Activated T-cell treated with anti-CD3 and anti-CD28 coated beads, Interleukin-2, amount 50 U/mL, for 1 hour (primary cell): ENCODE measurements at regions not wholly inside any gene's neighbourhood (a gene's known extent, or its start where the extent isn't known, plus 50 kb on each side); places are given as distances from the start of the nearest gene placed in this dataset.

Experiments used
- DNase-seq: peaks from one replicate; pipeline ENCODE4 v3.0.0-alpha.2; 2020

DNA sequence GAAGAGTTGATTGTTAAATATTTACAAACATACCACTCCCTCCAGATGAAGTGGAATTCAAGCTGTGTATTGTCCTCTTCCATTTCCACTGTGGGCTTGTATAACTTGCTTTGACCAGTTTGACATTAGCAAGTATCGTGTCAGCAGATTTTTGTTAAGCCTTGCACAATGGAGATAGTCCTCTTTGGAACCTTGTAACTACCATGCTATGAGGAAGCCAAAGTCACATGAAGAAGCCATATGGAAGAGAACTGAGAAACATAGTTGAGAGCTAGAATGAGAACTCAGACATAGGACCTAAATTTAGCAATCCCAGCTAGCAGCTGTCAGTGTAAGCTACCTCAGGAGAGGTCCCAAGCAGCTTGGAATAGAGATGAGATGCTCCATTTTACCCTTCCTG lies 889.2 kb downstream of the PDCD6IP start:
- no peak for DNase-seq

DNA sequence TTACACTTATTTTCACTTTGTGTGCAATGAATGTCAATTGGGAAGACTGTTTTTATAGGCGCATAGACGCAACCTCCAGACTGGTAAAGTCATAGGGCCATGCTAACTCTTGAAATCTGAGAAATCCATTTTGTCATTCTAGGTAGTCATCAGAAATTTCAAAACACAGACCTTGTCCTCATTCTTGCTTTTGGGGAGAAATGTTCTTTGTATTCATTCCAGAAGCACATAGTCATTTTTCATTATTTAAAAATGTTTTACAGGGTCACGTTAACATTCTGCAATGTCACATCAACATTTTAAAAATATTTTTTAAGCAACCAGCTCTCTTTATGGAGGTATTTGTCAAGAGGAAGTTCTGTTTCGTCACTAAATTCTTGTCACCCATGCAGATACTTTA lies 898.4 kb downstream of the PDCD6IP start:
- DNase-seq = no peak

DNA sequence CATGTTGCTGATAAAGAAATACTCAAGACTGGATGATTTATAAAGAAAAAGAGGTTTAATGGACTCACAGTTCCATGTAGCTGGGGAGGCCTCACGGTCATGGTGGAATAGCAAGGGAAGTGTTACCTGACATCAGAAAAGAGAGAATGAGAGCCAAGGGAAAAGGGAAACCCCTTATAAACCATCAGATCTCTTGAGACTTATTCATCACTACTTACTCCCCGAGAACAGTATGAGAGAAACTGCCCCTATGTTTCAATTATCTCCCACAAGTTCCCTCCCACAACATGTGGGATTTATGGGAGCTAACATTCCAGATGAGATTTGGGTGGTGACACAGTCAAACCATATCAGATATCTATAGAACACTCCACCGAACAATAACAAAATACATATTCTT lies 904.6 kb downstream of the PDCD6IP start:
- no peak for DNase-seq

DNA sequence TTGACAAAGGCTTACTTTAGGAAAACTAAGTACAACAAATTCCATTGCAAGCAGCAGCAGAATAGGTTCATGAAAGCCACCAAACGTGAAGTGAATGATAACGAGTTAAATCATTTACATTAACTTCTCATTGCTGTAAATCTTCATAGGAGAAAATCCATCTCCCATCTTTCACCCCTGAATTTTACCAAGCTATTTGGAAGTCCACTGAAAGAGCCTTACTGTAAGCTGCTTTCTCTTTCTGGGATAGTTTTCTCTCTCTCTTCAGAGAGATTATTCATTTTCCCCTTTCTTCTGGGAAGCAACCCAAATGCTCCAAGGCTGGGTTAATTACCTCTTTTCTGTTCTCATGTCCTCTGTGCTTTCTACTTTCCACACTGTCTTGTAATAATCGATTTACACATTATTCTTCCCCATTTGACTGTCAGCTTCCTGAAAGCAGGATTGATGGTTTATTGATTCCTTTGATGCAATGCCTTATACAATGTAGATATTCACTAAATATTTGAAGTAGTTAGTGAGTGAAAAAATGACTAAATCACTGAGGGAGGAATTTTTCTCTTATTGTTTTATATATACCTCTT lies 914.3 kb upstream of the ARPP21 start:
- DNase-seq = no peak

DNA sequence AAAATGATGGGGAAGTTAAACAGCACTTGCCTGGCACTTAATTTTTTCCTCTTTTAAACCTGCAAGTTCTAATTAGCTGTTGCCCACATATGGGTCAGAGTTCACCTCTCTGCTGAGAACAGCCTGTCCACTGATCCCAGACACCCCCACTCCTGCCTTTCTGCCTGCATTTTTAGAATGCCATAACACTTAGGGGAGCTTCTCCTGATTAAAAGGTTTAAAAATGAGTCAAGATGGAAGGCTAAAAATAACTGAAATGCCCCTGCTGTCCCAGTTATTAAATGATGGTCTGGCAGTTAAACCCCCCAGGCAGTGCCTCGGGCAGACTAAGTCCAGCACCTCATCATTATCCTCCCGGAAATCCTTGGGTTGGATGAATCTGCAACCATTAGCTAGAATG lies 913.6 kb upstream of the ARPP21 start:
- DNase-seq = no peak

DNA sequence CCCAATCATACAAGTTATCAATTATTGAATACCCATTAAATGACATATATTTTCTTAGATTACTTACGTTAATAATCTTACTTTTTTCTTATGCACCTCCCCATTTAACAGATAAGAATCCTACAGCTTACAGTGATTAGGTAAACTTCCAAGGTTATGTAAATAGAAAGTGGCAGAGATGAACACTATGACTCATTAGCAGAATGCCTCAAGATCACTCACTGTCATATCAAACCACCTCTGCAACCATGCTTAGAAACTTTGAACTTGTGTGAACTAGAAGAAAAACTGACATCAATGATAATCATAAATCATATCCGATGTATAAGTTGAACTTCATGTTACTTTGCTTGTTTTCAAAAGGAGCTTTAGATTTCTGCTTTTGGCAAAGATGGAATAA lies 911.6 kb upstream of the ARPP21 start:
- DNase-seq = no peak

DNA sequence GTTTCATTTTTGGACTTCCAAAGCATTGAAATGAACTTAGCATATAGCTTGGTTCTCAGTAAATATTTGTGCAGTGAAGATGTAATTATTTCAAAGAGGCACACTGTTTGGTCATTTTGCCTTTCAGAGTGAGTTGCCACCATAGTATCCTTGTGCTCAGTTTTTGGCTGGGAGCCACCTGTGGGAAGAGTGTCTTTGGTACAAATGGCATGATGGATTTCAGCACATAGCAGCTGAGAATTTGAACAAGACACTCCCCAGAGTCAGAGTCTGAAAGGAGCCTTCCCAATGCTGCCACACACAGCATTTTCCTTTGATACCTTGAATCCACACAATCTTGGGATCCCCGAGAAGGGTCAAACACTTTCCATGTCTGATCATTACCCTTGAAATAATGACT lies 897.2 kb upstream of the ARPP21 start:
- DNase-seq = no peak

DNA sequence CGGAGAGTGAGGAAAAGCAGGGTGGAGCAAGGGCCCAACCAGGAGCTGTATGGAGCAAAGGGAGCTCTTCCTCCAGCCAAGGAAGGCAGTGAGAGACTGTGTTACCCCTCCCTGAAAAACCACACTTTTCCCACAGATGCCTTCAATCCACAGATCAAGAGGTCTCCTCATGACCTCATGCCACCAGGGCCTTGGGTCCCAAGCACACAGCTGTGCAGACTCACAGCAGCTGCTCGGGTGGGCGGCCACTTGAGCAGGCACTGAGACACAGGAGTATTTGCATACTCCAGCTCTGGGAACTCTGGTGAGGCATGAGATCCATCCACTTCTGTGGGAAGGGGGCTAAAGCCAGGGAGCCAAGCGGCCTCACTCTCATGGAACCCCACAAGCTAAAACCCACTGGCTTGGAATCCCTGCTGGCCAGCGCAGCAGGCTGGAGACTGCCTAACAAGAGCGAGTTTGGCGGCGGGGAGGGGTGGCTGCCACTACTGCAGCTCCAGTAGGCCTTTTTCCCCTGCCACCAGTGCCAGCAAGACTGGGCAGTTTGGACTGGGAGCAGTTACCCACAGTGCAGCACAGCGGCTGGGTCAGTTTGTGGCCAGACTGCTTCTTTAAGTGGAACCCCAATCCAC lies 880.6 kb upstream of the ARPP21 start:
- DNase-seq = no peak

DNA sequence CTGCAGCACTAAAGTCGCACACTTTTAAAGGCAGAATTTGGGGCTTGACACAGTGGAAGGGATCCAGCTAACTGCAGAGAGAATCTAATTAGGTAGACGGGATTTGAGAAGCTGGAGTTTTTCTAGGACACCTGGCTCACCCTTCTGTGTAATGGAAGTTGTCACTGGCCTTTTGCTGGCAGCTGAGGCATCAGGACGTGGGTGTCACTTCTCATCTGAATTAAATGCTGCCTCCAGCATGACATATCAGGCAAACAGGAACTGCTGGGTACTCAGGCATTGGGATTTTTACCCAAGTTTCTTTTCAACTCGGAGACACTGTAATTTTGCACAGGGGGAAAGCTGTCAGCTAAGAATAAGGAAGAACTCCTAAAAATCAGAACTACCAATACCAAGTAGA lies 861.9 kb upstream of the ARPP21 start:
- DNase-seq = no peak

DNA sequence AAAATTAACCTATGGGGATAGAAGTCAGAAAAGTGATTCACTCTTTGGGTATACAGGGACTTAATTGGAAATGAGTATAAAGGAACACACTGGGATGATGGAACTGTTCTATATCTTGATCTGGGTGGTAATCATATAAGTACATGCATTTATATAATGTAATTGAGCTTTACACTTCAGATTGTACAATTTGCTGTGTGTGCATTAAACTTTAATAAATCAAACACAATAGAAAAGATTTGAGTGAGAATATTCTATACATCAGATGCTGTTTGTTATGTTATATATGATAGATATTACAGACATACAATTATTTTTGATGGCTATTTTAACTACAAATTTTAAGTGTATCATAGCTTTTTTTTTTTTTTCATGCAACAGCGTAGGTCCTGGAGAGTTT lies 860.2 kb upstream of the ARPP21 start:
- no peak for DNase-seq

DNA sequence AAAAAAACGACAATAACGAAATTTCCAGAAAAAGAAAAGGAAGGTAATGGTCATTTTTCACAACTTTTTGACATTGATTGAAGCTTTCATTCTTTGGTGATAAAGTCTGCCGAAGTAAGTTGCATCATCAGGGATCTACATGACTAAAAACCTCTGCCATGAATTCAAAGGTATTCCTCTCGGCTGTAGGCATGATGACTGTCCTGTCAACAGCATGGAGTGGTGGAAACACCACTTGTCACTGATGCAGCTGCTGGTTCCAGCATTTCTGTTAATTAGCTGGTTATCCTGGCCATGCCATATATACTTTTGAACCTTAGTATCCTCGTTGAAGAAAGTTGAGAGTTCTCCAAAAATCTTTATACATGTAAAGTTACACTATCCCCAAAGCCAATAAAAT lies 859.0 kb upstream of the ARPP21 start:
- no peak for DNase-seq

DNA sequence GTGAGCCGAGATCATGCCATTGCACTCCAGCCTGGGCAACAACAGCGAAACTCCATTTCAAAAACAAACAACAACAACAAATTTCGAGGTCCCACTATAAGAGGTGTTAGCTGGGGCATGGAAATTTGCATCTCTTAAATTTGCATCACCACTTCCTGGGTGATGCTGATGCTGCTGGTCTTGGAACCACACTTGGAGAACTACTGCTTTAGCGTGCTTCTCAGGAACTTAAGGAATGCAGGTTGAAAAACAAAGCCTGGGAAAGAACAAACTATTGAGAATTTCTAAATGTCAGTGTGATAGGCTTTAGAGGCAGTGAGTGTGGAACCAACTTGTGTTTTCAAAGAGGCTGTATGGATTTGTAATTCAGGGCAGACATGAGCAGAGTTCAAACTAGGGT lies 858.4 kb upstream of the ARPP21 start:
- no peak for DNase-seq

DNA sequence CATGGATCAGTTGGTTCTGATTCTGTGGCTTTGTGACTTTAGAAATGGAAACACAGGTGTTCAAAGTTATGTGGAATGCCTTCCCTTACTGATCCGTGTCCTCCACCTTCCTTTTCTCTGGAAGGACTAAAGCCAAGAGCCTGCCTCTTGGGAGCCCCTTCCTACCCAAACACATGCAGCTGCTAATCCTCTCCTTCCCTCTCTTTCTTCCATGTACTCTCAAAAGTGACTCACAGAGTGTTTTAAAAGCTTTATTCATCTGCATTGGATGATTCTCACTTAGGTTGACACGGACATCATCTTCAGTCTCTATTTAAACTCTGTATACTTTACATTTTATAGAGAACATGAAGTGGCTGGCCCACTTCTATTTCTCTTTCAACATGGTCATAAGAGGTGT lies 856.5 kb upstream of the ARPP21 start:
- no peak for DNase-seq

DNA sequence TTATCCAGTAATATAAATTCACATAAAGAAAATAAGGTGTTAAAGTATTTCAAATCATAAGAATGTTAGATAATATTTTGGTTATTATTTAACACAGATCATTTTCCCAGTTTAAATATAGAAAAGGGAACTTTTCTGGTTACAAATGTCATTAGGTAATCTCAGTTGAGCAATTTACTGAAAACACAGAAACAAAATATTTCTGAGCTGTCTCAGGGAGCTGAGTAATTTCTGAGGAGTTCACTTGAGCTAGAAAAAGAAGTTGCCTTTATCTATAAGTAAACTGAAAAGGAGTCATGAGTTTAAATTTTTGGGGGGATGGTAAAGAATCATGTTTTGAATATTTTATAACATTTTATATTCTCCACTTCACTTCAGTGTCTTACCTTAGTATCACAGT lies 855.4 kb upstream of the ARPP21 start:
- DNase-seq = no peak

DNA sequence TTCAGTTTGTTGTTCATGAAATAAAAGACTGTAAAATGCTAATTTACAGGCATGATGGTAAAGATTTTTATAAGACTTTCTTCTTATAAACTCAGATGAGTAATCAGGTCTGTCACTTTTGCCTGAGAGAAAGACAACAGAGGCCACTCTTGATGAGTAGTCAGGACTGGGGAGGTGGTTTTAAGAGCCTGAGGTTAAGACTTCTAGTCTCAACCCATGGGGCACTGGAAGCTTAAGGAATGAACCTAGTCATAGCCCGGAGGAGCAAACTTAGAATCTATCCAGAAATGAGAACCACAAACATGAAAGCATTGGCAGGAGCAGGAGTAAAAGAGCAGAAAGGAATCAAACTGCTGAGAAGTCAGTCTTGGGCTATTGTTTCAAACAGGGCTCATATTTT lies 846.3 kb upstream of the ARPP21 start:
- DNase-seq = no peak

DNA sequence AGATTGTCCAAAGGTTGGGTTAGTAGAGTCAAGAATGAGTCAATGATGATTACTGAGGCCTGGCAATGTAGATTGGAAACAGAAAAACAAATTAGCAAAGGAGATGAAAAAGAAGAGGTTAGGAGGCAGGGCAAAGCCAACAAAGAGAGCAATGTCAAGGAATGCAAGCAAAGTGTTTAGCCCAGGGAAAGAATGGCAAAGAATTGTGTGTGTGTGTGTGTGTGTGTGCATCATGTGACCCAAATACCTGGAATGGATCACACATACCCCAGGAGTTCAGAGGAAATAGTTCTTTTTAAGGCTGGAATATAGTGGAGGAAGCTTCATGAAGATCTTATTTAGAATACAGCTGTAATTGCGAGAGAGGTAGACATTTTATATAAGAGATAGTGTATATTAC lies 831.7 kb upstream of the ARPP21 start:
- no peak for DNase-seq

DNA sequence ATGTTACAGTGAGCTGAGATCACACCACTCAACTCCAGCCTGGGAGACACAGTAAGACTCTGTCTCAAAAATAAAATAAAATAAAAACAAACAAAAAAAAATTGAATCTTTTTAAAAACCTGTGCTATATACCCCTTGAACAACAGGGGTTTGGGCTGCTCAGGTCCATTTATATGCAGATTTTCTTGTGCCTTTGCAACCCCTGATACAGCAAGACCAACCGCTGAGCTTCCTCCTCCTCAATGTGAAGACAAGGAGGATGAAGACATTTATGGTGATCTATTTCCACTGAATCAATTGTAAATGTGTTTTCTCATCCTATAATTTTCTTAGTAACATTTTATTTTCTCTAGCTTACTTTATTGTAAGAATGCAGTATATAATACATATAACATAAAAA lies 831.0 kb upstream of the ARPP21 start:
- no peak for DNase-seq

DNA sequence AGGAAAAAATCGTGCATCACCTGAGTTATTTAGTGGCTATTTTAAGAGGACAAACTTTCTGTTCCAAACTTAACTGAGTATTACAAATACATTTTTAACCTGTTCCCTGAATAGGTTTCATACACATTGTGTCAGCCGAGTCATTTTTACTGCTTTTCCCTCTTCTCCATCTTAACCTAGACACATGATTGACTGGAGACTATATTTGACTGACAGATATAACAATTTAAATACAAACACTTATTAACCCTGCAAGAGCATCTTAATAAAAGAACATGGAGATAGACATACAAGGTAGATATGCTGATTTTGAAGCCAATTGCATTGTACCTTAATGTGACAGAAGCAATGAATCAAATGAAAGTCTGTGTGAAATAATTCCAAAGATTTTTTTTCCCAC lies 810.5 kb upstream of the ARPP21 start:
- no peak for DNase-seq

DNA sequence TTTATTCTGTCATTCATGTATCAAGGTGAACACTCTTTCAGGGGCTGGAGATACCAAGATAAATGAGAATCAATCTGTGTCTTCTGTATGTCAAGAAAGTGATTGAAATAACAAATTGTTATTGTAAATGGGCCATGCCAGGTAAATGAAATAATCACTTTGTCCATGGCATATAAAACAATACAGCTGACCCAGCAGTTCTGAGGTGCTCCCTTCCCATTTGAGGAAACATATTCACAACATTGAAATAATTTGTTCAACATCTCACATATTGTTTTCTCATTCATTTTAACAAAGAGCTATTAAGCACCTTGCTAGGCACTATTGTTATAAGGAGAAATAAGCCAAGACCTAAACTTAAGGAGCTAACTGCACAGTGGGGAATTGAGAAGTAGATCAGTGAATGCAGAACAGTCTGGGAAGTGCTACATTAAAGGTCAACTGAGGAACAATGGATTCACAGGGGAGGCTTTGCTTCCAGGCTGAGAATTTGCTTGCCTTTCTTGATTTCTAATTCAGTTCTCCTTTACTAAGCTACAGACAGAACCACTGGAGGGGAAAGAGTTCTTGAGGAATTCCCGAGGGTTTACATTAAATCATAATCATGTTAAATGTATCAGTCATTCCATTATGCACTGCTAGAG lies 806.3 kb upstream of the ARPP21 start:
- DNase-seq = no peak

DNA sequence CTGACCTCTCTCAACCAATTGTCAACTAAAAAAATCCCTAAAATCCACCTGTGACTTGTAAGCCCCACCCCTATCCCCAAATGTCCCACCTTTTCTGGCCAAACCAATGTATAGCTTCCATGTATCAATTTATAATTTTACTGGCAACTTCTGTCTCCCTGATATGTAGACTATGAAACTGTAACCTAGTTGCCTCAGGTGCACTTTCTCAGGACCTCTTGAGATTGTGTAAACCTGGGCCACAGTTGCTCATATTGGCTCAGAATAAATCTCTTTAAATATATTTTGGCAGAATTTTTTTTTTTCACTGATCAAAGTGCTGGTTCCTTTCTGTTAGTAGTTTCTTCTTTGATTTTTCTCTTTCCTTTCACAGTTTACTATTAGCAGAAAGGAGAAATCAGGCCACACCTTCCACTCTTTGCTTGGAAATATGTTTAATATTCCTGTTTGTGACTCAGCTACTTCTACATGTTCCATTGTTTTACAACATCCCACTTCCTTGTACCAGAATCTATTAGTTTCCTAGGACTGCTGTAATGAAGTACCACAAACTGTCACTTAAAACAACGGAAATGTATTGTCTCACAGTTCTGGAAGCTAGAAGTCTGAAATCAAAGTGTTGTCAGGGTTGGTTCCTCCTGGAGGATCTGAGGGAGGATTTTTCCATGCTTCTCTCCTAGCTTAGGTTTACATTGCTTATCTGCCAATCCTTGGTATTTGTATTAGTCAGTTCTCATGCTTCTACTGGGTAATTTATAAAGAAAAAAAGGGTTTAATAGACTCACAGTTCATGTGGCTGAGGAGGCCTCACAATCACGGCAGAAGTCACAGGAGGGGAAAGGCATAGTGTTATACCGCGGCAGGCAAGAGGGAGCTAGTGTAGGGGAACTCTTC lies 801.2 kb upstream of the ARPP21 start:
- no peak for DNase-seq

DNA sequence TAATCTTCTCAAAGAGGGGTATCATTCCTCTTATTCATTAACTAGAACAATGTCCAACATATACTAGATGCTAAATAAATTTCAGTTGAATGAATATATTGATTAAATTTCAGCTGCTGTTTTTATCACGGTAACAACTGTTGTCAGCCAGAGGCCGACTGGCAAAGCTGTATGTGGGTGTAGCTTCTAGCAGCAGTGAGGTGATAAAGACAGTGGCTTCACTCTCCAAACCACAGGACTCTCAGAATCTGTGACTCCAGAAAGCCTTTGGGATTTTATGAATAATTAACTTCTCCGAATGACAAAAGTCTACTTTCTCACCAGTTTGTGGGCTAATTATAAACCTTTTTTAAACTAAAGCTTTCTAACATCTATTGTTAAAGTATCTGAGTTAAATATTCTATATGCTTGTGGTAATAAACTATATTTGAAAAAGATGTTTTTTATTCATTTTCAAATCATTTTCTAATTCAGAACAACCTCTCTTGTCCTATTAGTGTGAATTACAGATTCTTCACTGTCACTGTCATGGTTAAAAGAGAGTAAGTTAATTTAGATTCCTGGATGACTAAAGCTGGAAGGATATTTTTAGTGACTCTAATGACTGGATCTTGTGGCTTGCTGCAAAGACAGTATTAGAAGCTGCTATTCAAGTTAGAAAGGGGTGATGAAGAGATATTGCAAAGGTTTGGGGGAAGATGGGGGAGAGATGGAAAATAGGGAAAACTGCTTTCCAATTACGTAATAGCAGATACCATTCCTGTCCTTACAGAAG lies 796.4 kb upstream of the ARPP21 start:
- no peak for DNase-seq

DNA sequence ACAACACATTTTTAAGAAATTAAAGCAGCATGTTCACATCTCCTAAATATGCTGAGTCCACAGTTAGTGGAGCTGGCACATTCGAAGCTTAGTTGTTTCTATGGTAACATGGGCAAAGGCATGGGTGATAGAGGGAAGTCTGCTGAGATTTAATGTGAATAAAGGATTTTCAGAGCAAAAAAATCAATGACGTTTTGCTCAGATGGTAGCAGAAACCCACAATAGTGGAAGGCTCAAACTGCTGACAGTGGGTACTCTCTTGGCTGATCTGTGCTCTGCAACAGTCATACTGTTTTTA lies 795.1 kb upstream of the ARPP21 start:
- DNase-seq = no peak

DNA sequence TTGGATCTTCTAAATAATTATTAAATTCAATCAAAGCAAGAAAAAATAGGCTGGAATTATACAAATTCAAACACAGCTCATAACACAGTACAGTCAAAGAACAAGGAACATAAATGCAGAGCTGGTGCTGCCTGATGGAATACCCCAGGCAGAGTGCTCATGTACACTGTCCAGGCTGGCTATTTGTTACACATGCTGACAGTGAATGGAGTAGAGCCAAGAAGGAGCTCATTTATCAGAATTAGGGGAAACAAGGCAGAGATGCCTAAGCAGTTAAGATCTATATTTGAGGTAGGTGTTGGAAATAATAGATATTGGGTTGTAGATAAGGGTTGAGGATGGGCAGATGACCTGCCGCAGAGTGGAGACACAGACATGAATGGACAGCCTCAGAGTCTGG lies 788.2 kb upstream of the ARPP21 start:
- no peak for DNase-seq
